ENCODE measurements at regions not wholly inside any gene's neighbourhood (a gene's known extent, or its start where the extent isn't known, plus 50 kb on each side); places are given as distances from the start of the nearest gene placed in this dataset.

DNA sequence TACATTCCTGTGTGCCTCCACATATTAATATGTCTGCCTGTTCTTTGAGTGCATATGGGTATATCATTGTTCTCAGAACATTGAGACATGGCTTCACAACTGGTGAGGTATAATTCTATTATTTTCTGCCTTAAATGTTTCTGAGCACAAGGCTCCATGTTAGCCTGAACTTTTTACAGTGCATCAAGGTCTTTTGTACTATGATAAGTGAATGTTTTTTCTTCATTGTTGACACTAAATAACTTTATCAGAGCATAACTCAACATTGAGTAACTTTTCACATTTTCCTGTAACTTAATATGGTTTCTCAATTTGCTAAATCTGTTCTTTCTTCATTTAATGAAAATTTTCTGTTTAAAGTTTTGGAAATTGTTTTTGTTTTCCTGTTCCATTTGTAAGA is 262.9 kb downstream of the HNMT start:
- Histone ChIP-seq H3K9ac (ENCODE audit: low read length) (no peak overlapping the region), H3K27ac (ENCODE audit: low read depth, low read length) (no peak overlapping the region), H3K4me2 (ENCODE audit: low read length) (no peak overlapping the region), H3K27me3 (ENCODE audit: insufficient read depth, low read length) (no peaks in the 10 kb centered on the region), H3K36me3 (ENCODE audit: insufficient read depth, low read length) (no peaks in the 10 kb centered on the region), H2AFZ (ENCODE audit: low read depth, low read length) (no peak overlapping the region), H3K4me3 (ENCODE audit: insufficient read depth, low read depth, low read length) (no peak overlapping the region), H4K20me1 (ENCODE audit: insufficient read depth, low read length) (no peaks in the 10 kb centered on the region), H3K79me2 (ENCODE audit: insufficient read depth, low read length) (no peaks in the 10 kb centered on the region), H3K9me3 (ENCODE audit: insufficient read depth, low read depth, low read length) (no peaks in the 10 kb centered on the region), H3K4me1 (ENCODE audit: insufficient read depth, low read length) (no peaks in the 10 kb centered on the region)
- Mint-ChIP-seq H3K9me3 (ENCODE audit: unreplicated experiment) (peaks cover 1% of the 10 kb centered on the region), H3K4me1 (ENCODE audit: low read depth, unreplicated experiment) (no peaks in the 10 kb centered on the region), H3K27ac (ENCODE audit: unreplicated experiment) (no peak overlapping the region), H3K27me3 (ENCODE audit: low read depth, unreplicated experiment) (no peaks in the 10 kb centered on the region), H3K4me3 (ENCODE audit: unreplicated experiment) (no peak overlapping the region), H3K36me3 (ENCODE audit: low read depth, unreplicated experiment) (no peaks in the 10 kb centered on the region)
- FAIRE-seq (no peak), DNase-seq (ENCODE audit: low read depth) (no peak)
- no peak for TF ChIP-seq EZH2 (IDR thresholded peaks at IDR 0.05; ENCODE audit: insufficient read depth, low read length)

DNA sequence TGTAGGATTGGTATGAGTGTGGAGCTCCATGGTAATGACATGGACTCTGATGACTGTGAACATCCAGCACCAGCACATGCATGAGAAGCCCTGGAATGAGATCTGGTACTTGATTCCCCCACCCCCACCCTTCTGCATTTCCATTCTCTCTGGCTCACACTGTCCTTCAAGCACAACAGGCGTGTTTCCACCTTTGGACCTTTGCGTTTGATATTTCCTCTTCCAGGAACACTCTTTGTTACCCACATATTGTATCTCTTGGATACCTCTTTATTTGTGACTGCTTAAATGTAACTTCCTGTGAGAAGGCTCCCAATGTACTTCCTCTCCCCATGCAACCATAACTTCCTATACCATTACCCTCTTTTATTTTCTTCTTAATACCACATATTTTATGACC is 263.8 kb downstream of the HNMT start:
- H3K4me2 ChIP-seq (ENCODE audit: low read length): no peak overlapping the region
- H3K79me2 ChIP-seq (ENCODE audit: insufficient read depth, low read length): no peaks in the 10 kb centered on the region
- no peak overlapping the region for H3K27ac ChIP-seq (ENCODE audit: low read depth, low read length)
- Mint-ChIP-seq H3K9me3 (ENCODE audit: unreplicated experiment) (peaks cover 1% of the 10 kb centered on the region), H3K27ac (ENCODE audit: unreplicated experiment) (no peak overlapping the region), H3K36me3 (ENCODE audit: low read depth, unreplicated experiment) (no peaks in the 10 kb centered on the region), H3K4me3 (ENCODE audit: unreplicated experiment) (no peak overlapping the region), H3K4me1 (ENCODE audit: low read depth, unreplicated experiment) (no peaks in the 10 kb centered on the region), H3K27me3 (ENCODE audit: low read depth, unreplicated experiment) (no peaks in the 10 kb centered on the region)
- DNase-seq (ENCODE audit: low read depth): no peak
- H3K4me1 ChIP-seq (ENCODE audit: insufficient read depth, low read length): no peaks in the 10 kb centered on the region
- H3K27me3 ChIP-seq (ENCODE audit: insufficient read depth, low read length): no peaks in the 10 kb centered on the region
- no peaks in the 10 kb centered on the region for H3K36me3 ChIP-seq (ENCODE audit: insufficient read depth, low read length)
- no peak overlapping the region for H3K9ac ChIP-seq (ENCODE audit: low read length)
- no peak for FAIRE-seq
- no peak overlapping the region for H3K4me3 ChIP-seq (ENCODE audit: insufficient read depth, low read depth, low read length)
- H4K20me1 ChIP-seq (ENCODE audit: insufficient read depth, low read length): no peaks in the 10 kb centered on the region
- no peaks in the 10 kb centered on the region for H3K9me3 ChIP-seq (ENCODE audit: insufficient read depth, low read depth, low read length)
- TF ChIP-seq, protein P1, sequence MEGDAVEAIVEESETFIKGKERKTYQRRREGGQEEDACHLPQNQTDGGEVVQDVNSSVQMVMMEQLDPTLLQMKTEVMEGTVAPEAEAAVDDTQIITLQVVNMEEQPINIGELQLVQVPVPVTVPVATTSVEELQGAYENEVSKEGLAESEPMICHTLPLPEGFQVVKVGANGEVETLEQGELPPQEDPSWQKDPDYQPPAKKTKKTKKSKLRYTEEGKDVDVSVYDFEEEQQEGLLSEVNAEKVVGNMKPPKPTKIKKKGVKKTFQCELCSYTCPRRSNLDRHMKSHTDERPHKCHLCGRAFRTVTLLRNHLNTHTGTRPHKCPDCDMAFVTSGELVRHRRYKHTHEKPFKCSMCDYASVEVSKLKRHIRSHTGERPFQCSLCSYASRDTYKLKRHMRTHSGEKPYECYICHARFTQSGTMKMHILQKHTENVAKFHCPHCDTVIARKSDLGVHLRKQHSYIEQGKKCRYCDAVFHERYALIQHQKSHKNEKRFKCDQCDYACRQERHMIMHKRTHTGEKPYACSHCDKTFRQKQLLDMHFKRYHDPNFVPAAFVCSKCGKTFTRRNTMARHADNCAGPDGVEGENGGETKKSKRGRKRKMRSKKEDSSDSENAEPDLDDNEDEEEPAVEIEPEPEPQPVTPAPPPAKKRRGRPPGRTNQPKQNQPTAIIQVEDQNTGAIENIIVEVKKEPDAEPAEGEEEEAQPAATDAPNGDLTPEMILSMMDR (IDR thresholded peaks at IDR 0.05; ENCODE audit: insufficient read depth, low read depth, low read length): no peak
- TF ChIP-seq EZH2 (IDR thresholded peaks at IDR 0.05; ENCODE audit: insufficient read depth, low read length): no peak
- H2AFZ ChIP-seq (ENCODE audit: low read depth, low read length): no peak overlapping the region

DNA sequence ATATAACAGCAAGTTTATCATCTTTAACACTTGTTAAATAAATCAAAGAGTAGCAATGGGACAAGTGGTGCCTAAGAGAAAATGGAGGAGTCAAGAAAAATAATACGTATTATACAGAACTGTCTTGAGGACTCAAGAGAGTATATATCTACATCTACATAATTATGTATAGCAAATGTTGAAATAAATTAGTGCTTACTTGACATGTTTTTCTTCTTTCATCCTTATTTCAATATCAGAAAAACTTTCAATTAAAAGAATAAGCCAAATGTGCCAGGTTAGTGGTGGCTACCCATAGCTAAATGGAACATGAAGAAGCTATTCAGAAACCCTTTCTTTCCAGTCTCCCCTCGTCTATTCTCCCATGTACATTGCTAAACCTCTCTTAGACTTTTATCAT is 267.3 kb upstream of the SPOPL start:
- Histone ChIP-seq H3K27ac (ENCODE audit: low read depth, low read length) (no peak overlapping the region), H3K9ac (ENCODE audit: low read length) (no peak overlapping the region), H3K4me3 (ENCODE audit: insufficient read depth, low read depth, low read length) (no peak overlapping the region), H3K36me3 (ENCODE audit: insufficient read depth, low read length) (no peaks in the 10 kb centered on the region), H3K4me1 (ENCODE audit: insufficient read depth, low read length) (no peaks in the 10 kb centered on the region), H3K27me3 (ENCODE audit: insufficient read depth, low read length) (no peaks in the 10 kb centered on the region), H2AFZ (ENCODE audit: low read depth, low read length) (no peak overlapping the region), H3K9me3 (ENCODE audit: insufficient read depth, low read depth, low read length) (no peaks in the 10 kb centered on the region), H3K4me2 (ENCODE audit: low read length) (no peak overlapping the region), H4K20me1 (ENCODE audit: insufficient read depth, low read length) (no peaks in the 10 kb centered on the region), H3K79me2 (ENCODE audit: insufficient read depth, low read length) (no peaks in the 10 kb centered on the region)
- TF ChIP-seq, protein P1 (IDR thresholded peaks at IDR 0.05; ENCODE audit: insufficient read depth, low read depth, low read length): no peak
- no peak for TF ChIP-seq EZH2 (IDR thresholded peaks at IDR 0.05; ENCODE audit: insufficient read depth, low read length)
- DNase-seq (ENCODE audit: low read depth) (no peak), FAIRE-seq (no peak)
- no peak overlapping the region for H3K4me3 Mint-ChIP-seq (ENCODE audit: unreplicated experiment)
- H3K27ac Mint-ChIP-seq (ENCODE audit: unreplicated experiment): no peak overlapping the region
- no peaks in the 10 kb centered on the region for H3K4me1 Mint-ChIP-seq (ENCODE audit: low read depth, unreplicated experiment)
- no peaks in the 10 kb centered on the region for H3K27me3 Mint-ChIP-seq (ENCODE audit: low read depth, unreplicated experiment)
- H3K9me3 Mint-ChIP-seq (ENCODE audit: unreplicated experiment): no peaks in the 10 kb centered on the region
- H3K36me3 Mint-ChIP-seq (ENCODE audit: low read depth, unreplicated experiment): no peaks in the 10 kb centered on the region
